ENCODE measurements at regions not wholly inside any gene's neighbourhood (a gene's known extent, or its start where the extent isn't known, plus 50 kb on each side); places are given as distances from the start of the nearest gene placed in this dataset.

DNA sequence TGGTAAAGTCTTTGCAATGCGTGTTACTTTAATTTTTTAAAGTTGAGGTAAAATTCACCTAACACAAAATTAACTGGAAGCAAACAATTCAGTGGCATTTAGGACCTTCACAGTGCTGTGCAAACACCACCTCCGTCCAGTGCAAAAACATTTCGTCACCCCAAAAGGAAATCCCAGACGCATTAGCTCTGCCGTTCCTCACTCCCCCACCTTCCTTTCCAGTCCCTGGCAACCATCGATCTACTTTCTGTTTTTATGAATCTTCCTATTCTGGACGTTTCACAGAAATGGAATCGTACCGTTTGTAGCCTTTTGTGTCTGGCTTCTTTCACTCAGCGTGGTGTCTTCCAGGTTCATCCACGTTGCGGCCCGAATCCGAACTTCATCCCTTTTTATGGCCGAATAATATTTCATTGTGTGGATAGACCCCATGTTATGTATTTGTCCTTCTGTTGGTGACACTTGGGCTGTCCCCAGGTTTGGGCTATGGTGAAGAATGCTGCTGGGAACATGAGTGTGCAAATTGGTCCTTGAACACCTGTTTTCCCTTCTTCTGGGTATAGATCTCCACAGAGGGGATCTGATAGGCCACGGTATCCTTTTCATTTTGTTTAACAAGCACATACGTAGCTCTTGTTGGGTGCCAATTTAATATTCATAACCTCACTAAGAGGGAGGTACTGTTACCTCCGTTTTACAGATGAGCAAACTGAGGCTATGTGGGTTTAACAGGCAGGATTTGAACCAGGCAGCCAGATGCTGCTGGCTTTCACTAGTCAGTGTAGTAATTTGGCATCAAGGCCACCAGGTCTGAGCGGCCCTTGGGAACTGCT is 232.0 kb upstream of the GSE1 start:
- DNase-seq = no peak

DNA sequence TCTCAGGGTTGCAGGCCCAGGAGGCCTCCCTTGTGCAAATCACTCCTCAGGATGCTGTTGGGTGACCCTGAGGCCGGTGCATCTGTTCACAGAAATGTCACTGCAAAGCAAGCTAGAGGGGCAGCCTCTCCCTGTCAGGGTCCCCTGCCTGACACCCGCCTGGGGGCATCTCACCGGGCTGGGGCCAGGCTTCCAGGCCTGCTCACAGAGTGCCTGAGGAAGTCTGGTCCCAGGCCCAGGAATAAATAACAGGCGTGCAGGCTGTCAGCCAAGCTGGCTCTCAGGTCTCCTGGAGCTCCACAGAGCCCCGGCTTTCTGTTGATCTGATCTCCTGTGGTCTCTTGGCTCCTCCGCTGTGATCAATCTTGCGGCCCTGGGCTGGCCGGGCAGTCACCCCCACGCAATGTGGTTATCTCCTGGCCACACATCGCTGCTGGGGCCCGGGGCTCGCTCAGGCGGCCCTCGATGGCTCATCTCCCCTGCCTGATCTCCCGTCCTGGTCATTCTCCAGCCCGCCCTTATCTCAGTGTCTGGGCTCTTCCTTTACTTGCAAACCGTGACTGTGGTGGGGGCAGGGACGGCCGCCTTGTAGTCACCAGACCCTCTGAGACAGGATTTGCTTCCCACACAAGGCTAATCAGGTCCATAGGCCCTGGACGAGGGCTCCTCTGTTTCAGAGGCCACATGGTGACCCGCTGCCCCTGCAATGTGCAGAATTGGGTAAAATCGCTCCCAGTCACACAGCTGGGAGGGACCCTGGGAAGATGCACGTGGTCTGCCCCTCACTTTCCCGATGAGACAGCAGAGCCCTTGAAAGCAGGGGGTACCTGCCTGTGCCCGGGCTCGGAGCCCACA is 231.2 kb upstream of the GSE1 start:
- DNase-seq = no peak

DNA sequence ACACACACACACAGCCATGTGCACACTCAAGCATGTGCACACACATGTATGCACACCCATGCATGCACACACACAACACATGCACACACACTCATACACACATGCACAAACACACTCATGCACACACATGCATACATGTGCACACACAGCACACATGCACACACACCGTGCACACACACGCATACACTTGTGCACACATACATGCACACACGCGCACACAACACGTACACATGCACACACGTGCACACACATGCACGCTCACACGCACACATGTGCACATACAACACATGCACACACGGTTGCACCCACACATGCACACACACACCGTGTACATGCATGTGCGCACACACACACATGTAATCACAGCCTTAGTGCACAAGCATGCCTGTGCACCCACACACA is 230.4 kb upstream of the GSE1 start:
- DNase-seq = no peak

DNA sequence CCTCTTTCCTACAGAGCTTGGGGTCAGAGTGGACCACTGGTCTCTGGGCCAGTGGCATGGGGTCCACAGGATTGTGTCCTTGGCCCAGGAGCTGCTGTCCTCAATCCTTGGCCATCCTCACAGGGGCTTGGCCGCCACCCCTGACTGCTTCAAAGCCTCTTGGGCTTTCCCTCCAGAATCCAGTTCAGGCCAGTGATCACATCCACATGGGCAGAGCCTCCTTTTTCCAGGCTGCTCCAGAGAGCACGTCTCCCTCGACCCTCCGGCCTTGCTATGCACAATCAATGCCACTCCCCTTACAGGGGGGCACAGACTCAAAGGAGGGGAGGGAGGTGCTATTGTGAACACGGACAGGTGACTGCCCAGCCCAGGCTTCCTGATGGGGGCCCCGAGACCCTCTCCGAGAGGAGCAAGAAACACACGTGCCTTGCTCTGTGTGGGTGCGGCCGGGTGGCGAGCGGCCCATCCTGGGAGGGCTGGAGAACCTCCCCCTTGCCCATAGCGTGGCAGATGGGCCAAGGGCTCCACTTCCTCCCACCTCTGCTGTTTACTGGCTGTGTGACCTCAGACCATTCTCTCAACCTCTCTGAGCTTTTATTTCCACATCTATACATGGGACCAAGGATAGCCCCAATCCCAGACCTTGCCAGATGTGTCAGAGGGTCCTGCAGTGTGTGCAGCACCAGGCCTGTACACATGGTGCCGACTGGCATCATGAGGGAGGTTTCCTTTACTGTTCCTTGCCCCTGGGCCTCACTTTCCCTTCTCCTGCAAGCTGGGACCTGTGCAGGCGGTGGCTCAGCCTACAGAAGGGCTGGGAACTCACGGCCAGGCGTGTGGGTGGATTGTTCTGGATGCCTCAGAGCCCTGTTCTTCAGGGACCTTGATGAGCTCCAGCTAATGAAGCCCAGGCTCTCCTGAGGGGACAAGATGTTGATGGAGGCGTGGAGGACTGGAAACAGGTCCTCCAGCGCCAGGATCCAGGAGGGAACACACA is 229.0 kb upstream of the GSE1 start:
- DNase-seq = no peak

DNA sequence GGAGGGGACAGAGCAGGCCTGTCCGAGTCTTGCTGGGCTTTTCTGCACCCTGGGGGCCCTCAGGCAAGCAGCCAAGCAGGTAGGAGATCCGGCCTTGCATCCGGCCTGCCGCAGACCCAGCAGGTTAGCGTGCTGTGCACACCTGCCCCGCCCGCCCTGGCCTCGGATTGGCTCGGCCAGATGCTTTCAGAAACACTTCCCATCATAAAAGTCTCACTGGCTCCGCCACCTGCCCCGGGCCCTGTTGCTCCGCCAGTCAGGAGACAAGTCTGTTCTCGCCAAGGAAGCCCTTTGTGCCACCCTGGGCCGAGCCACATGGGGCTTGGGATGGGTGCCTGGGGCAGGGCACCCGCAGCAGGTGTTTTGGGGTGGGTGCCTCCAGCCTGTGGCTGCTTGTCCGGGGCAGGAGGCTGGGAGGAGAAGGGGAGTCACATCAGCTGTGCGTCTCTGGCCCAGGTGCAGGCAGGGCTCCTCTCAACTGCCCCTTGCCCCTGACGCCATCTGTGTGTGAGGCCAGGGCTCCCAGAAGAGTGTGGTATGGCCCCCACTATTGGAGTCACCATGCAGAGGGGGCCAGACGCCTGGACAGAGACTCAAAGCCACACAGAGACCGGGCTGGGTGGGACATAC is 228.2 kb upstream of the GSE1 start:
- DNase-seq = no peak

DNA sequence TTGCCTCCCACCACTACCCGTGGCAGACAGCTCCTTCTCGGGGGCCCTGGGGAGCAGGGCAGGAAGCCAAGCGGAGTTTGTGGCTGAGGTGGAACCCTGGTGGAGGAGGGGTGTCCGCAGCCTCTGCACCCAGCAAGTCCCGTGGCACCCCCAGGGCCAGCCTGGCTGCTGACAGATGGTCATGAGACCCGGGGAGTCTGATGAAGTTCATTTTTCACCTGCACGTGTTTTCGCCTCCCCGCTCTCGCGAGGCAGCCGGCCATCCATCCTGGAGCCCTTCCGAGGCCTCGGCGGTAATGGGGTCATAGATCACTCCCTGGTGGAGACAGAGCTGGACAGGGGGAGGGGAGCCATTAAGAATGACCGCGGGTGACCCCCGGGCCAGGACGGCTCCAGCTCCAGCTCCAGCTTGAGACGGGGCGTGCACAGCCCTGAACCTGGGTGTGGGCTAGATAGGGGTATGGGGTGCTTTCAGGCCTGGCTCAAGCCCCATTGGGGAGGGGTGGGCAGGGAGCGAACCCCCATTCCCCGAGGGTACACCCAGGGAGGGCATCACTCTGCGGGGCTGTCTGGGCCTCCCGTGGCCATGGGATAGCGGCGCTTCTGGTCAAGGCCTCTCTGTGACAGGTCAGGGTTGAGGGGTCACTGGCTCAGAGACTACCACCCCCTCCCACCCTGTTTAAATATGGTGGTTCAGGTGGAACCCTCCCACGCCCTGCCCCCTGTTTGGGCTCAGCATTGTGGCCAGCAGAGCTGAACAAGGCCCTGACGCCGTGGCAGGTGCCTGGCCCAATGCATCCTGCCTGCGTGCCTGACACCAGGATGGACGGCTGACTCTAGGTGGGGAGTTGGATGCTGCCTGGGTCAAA is 227.4 kb upstream of the GSE1 start:
- DNase-seq = no peak

DNA sequence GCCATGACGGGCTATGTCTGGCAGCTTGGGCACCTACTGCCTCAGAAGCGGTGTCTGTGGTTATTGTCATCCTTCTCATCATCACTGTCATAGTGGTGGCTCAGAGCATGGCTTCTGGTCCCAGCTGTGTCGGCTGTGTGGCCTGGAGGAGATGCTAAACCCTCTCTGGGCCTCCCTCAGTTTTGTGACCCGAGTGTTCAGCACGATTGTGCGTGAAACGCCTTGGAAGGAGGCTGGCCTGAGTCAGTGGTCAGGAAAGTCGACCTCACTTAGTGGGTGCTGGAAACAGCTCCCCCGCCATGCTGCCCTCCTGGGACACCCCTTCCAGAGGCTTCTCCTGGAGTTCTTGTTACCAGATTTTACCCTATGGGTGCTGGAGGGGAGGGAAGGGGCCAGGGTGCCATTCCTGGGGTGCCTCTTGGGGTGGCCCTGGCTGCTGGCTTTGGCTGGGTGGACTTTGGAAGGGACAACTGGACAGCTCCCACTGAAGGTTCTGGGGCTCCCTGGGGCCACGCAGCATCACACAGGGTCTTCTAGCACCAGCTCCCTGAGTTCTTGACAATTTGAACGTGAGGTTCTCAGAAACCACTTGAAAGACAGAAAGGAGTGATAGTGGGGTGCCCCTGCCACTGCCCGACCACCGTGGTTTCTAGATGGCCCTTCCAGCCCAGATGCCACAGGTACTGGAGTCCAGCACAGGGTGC is 226.5 kb upstream of the GSE1 start:
- no peak for DNase-seq

DNA sequence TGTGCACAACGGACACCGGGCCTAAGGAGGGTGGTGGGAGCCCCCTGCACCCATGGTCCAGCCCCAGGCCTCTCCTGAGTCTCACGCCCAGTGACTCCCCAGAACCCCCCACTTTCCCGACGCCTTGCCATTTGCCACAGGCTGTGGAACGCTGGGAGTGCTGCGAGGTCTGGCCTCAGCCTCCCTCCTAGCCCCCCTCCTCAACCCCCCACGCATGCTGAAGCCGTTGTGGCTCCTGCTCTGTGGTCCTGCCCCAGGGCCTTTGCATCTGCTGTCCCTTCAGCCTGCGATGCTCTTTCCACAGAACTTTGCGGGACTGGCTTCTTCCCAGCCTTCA is 226.0 kb upstream of the GSE1 start:
- no peak for DNase-seq

DNA sequence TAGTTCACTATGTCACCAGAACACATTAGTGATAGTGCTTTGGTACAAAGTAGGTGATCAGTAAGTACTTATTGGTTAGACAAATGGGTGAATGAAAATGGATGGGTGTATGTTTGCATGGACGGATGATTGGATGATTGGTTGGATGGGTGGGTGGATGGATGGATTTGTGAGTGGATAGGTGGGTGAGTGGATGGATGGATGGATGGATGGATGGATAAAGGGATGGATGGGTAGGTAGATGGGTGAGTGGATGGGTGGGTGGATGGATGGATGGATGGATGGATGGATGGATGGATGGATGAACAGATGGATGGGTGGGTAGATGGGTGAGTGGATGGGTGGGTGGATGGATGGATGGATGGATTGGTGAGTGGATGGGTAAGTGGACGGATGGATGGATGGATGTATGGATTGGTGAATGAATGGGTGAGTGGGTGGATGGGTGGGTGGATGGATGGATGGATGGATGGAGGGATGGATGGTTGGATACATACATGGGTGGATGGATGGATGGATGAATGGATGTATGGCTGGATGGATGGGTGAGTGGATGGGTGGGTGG is 225.3 kb upstream of the GSE1 start:
- DNase-seq = no peak

DNA sequence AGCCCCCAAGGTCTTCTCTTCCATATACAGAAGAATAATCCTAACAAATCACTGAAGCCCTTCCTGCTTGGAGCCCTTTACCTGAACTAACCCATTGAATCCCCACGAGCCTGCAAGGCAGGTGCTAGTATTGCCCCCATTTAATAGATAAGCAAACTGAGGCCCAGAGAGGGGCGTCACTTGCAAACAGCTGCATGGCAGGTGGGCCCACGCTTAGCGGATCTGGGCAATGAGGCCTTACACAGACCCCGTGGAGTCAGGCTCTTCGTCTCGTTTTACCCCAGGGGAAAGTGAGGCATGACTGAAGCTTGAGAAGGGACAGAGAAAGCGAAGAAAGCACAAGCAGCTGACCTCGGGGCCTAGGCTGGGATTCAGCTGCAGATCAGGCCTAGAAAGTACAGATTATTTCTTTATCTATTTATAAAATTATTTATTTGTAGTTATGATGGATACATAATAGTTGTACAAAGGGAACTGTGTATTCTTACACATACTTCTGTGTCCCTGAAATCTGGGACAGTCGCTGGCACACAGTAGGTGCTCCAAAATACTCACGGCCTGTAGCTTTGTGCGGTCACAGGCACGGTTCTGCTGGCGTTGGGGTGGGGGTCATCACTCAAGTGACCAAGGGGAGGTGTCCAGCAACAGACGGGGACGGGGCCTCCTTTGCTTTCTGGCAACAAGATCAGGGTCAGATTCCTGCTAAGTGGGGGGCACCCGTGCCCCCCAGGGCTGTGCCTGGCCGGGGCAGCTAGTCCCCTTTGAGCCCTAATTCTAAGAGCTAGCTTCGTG is 223.2 kb upstream of the GSE1 start:
- DNase-seq = no peak

DNA sequence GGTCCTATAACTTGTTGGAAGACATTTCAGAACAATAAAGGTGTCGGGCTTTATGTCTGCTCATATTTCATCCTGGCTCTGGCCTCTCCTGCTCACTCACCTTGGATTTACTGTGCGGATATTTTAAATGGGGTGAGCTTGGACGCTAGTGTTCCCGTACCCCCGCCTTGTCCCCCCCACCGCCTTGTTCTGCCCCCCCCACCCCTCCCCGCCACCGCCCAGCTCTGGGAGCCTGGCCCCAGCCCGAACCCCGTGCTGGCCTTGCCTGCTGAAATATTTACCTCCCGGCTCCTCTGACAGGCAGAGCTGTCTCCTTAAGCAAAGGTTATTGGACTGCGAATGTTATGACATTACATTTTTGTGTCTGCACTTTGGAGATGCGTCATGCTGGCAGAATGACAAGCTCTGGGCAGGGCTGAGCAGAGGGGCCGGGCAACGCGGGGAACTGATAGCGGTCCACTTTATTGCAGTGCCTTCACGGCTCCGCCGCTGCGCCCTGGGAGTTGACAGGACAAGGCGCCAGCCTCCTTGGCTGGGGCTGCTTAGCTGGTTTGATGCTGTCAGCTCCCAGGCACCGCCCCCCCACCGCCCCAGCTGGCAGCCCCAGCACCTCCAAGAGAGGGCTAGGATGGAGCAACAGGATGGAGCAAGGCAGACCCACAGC is 222.5 kb upstream of the GSE1 start:
- DNase-seq = no peak

DNA sequence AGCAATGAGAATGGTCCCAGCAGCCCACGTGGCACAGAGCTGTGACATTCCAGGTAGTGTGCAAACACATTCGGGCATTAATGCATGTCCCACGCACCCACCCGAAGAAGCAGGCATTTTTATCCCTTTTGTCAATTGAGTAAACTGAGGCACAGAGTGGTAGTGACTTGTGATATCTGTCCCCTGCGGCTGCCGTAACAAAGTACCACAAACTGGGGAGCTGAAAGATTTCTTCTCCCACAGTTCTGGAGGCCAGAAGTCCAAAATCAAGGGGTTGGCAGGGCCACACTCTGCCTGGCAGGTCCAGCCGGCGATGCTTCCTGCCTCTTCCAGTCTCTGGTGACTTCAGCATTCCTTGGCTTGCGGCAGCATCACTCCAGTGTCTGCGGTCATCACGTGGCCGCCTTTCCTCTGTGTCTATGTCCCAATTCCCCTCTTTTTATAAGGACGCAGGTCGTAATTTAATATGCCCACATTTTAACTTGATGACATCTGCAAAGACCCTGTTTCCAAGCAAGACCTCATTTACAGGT is 221.9 kb upstream of the GSE1 start:
- no peak for DNase-seq

DNA sequence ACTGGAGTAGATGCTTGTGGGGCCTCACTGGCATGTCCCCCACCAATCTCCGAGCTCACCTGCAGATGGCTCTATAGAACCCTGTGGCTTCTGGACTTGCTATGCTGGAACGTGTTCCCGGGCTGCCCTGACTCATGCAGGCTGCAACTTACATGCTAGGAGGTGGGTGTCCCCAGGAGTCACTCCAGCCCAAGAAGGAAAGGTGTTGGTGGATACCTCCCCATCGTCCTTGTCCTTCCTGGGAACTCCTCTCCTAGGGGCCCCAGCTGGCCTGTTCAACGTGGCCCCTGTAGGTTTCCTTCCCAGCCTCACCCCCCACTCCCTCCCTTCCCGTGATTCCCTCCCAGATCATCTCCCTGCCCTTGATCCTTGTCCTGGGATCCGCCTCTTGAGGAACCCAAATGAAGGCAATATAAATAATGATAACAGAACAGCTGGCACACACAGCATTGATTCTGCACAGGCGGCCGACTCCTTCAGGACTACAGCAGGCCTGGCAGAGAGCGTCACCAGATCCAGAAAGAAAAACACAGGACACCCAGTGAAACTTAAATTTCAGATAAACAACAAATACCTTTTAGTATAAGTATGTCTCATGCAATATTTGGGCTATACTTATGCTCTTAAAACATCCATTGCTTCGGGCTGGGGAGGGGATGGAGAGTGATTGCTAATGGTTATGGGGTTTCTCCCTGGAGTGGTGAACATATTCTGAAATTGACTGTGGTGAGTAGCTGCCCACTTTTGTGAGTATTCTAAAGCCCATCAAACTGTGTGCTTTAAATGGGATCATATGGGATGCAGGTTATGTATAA is 221.1 kb upstream of the GSE1 start:
- DNase-seq = no peak

DNA sequence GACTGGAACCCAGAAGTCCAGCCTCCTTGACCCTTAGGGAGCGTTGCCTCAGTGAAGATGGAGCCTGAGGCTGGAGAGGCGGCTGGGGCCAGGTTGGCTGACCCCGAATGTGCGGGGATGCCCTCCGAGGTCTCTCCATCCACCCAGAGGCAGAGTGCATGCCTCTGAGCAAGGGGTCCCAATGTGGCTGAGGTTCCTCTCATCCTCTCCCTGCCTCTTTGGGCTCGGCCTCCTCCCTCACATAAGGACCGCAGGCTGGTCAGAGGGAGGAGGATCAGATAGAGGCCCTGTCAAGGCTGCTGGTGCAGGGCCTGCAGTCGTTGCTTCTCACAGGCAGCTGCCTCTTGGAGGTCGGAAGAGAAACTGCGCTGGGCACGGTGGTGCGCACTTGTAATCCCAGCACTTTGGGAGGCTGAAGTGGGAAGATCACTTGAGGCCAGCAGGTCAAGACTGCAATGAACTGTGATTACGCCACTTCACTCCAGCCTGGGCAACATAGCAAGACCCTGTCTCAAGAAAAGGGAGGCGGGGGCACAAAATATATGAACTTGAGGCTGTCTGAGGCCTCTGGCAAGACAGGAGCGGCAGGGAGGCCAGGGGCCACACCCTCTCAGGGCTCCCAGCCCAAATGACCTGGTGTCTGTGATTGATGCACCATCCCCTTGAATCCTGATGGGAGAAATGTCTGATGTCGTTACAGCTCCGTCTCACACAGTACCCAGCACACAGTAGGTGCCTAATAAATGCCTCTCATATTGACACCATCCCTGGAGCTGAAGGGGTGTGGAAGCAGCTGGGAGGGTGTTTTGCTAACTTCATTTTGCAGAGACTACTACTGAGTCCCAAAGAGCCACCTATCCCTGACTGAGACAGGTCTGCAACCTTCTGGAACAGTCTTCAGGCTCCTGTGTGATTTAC is 220.1 kb upstream of the GSE1 start:
- no peak for DNase-seq

DNA sequence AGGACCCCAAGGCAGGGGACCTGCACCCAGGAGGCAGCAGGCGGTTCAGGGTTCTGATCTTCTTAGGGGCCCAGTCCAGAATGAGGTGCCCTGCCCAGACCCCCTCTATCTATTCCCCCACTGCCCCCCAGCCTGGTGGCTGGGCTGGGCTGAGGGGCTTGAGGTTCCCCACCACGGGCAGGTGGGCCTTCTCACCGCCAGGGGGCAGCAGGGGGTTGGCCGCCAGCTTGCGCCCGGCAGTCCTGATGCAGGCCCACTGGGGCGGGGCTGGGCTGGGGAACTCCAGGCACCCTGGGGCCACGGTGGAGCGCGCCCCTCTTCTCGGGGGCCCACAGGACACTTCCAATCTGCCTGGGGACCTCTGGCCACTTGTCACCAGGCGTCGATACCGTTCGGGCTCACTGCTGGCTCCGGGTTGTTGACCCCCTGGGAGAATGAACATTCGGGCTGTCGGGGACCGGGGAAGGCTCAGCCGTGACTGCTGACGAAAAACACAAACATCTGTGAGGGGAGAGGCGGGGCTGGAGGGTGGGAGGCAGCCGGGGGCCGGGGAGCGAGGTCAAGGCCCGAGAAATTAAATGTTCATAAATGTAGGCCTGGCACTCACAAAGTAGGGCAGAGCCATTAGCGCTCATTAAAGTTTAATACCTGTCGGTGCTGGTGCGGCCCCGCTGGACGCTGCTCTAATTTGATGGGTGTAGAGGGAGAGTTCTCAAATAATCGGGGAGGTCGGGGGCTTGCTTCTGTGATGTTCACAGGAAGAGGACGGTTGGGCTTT is 219.3 kb upstream of the GSE1 start:
- peak; percentile 57 for DNase-seq

Data from CD4-positive, alpha-beta T cell treated with Interleukin-10 for 1 hour (primary cell).